HCT116 (cell line): ENCODE measurements at regions not wholly inside any gene's neighbourhood (a gene's known extent, or its start where the extent isn't known, plus 50 kb on each side); places are given as distances from the start of the nearest gene placed in this dataset.

Experiments
- ATAC-seq: fragments of 200-7000 bp; cut with Tn5 transposase; 2 replicates; pipeline ENCODE4 v1.9.1; 2020; ENCODE audit warnings: mild to moderate bottlenecking, moderate library complexity
- BruUV-seq: library from RNA; stranded (reverse); fragments of 400-500 nt; replicated peaks from 2 replicates; lab custom pipeline; 2021; lab: Mats Ljungman, UMichigan
- CTCF ChIA-PET: fragments of 300-600 bp; sonication (Branson Sonifier 250); formaldehyde crosslinking; loops from one replicate; lab custom pipeline; 2021; ENCODE audit warnings: antibody characterized with exemption; lab: Charles Lee
- POLR2A ChIA-PET: fragments of 300-600, 350-600 bp; sonication (Branson Sonifier 250); formaldehyde crosslinking; loops from one replicate; lab custom pipeline; 2021; ENCODE audit warnings: antibody characterized with exemption; lab: Charles Lee
- RAD21 ChIA-PET, 2 experiments: fragments of 300-600 bp; sonication (Branson Sonifier 250); formaldehyde crosslinking; loops; one replicate each; lab custom pipeline; 2023; ENCODE audit warnings: low total read pairs in 2 of 2; ENCODE audit not compliant: uncharacterized antibody in 2 of 2, unreplicated experiment in 2 of 2, low non-redundant PET in 1 of 2; lab: Charles Lee
- DNase-seq: peaks from one replicate; pipeline ENCODE4 v3.0.0-alpha.2; 2010; ENCODE audit warnings: low read depth, low spot score
- H2AFZ ChIP-seq: fragments of 200-600 bp; shearing (Covaris generic), sonication (generic); 2 replicates; pipeline ENCODE4 v1.6.1; 2017; ENCODE audit warnings: low read depth, mixed run types, mixed read lengths, antibody characterized with exemption, low read length; ENCODE audit not compliant: poor library complexity, severe bottlenecking
- H3K27ac ChIP-seq: 2 replicates; pipeline ENCODE4 v1.5.1; 2012; ENCODE audit warnings: low read depth, low read length
- H3K27me3 ChIP-seq: fragments of 200-600 bp; sonication (generic); 2 replicates; pipeline ENCODE4 v1.6.1; 2016; ENCODE audit warnings: mixed run types, low read length, mixed read lengths; ENCODE audit not compliant: insufficient read depth
- H3K36me3 ChIP-seq, 2 experiments: fragments of 200-500 bp in 1 of 2; fragments of 200-600 bp in 1 of 2; sonication (Bioruptor generic) in 1 of 2; sonication (generic) in 1 of 2; 2 replicates each; pipeline versions ENCODE4 v1.5.1 to v1.6.1; 2014 to 2016; ENCODE audit warnings: low read length in 2 of 2, inconsistent platforms in 1 of 2, mixed read lengths in 1 of 2, mixed run types in 1 of 2; ENCODE audit not compliant: insufficient read depth in 2 of 2, control insufficient read depth in 1 of 2
- H3K4me1 ChIP-seq, 2 experiments: fragments of 200-600 bp in 1 of 2; sonication (generic) in 1 of 2; 2 replicates each; pipeline versions ENCODE4 v1.5.1 to v1.6.1; 2012 to 2017; ENCODE audit warnings: low read length in 2 of 2, inconsistent platforms in 1 of 2, mild to moderate bottlenecking in 1 of 2, mixed read lengths in 1 of 2, mixed run types in 1 of 2, moderate library complexity in 1 of 2; ENCODE audit not compliant: insufficient read depth in 2 of 2, control insufficient read depth in 1 of 2
- H3K4me2 ChIP-seq: fragments of 200-600 bp; sonication (generic); 2 replicates; pipeline ENCODE4 v1.6.1; 2017; ENCODE audit warnings: mixed run types, low read length, mixed read lengths
- H3K4me3 ChIP-seq, 2 experiments: fragments of 200-600 bp in 1 of 2; sonication (generic) in 1 of 2; replicated peaks in 1 of 2; 2 replicates each; pipeline ENCODE4 v1.5.1; 2011 to 2016; ENCODE audit warnings: low read length in 2 of 2, control low read depth in 1 of 2, low read depth in 1 of 2, mild to moderate bottlenecking in 1 of 2, mixed read lengths in 1 of 2, mixed run types in 1 of 2
- H3K79me2 ChIP-seq: fragments of 200-600 bp; sonication (generic); 2 replicates; pipeline ENCODE4 v1.6.1; 2017; ENCODE audit warnings: mild to moderate bottlenecking, mixed run types, low read length, moderate library complexity, mixed read lengths; ENCODE audit not compliant: insufficient read depth
- H3K9ac ChIP-seq: fragments of 200-600 bp; sonication (generic); 2 replicates; pipeline ENCODE4 v1.6.1; 2016; ENCODE audit warnings: low read length, mixed read lengths
- H3K9me2 ChIP-seq: fragments of 200-600 bp; sonication (generic), shearing (Covaris generic); 2 replicates; pipeline ENCODE4 v1.6.1; 2017; ENCODE audit warnings: mixed run types, mild to moderate bottlenecking, moderate library complexity; ENCODE audit not compliant: insufficient read depth
- H3K9me3 ChIP-seq, 2 experiments: fragments of 200-500 bp in 1 of 2; fragments of 200-600 bp in 1 of 2; sonication (Bioruptor generic) in 1 of 2; sonication (generic) in 1 of 2; 2 replicates each; pipeline ENCODE4 v1.6.1; 2014 to 2017; ENCODE audit warnings: low read length in 2 of 2, mixed read lengths in 2 of 2, inconsistent platforms in 1 of 2, low read depth in 1 of 2, mild to moderate bottlenecking in 1 of 2, mixed run types in 1 of 2, moderate library complexity in 1 of 2; ENCODE audit not compliant: control insufficient read depth in 1 of 2, insufficient read depth in 1 of 2
- H4K20me1 ChIP-seq: fragments of 200-600 bp; sonication (generic), shearing (Covaris generic); 2 replicates; pipeline ENCODE4 v1.6.1; 2017; ENCODE audit warnings: mixed run types, mild to moderate bottlenecking, moderate library complexity; ENCODE audit not compliant: insufficient read depth
- ATF3 ChIP-seq: IDR thresholded peaks from 2 replicates; pipeline ENCODE4 v1.6.1; 2012
- CBX3 ChIP-seq: IDR thresholded peaks from 2 replicates; pipeline ENCODE4 v1.6.1; 2012; ENCODE audit warnings: low read depth
- ELF1 ChIP-seq: IDR thresholded peaks from 2 replicates; pipeline ENCODE4 v1.6.1; 2012; ENCODE audit warnings: low read depth, borderline replicate concordance
- EZH2 ChIP-seq: fragments of 200-600 bp; sonication (generic); IDR thresholded peaks from 2 replicates; pipeline ENCODE4 v1.6.1; 2017; ENCODE audit warnings: antibody characterized with exemption, mixed run types
- EZH2phosphoT487 ChIP-seq: fragments of 200-600 bp; IDR thresholded peaks from 2 replicates; pipeline ENCODE4 v1.6.1; 2018; ENCODE audit warnings: antibody characterized with exemption, borderline replicate concordance
- JUND ChIP-seq: IDR thresholded peaks from 2 replicates; pipeline ENCODE4 v1.6.1; 2012
- POLR2A ChIP-seq: IDR thresholded peaks from 2 replicates; pipeline ENCODE4 v1.7.0; 2011; ENCODE audit warnings: borderline replicate concordance; ENCODE audit not compliant: insufficient read depth, insufficient read length; ENCODE audit errors: extremely low read depth
- POLR2AphosphoS5 ChIP-seq: IDR thresholded peaks from 2 replicates; pipeline ENCODE4 v1.6.1; 2011; ENCODE audit warnings: mild to moderate bottlenecking, low read depth, low read length, moderate library complexity
- RAD21 ChIP-seq: IDR thresholded peaks from 2 replicates; pipeline ENCODE4 v1.6.1; 2012; ENCODE audit warnings: low read depth, mild to moderate bottlenecking
- SIN3A ChIP-seq: IDR thresholded peaks from 2 replicates; pipeline ENCODE4 v1.6.1; 2012; ENCODE audit warnings: low read depth
- SP1 ChIP-seq: IDR thresholded peaks from 2 replicates; pipeline ENCODE4 v1.6.1; 2012; ENCODE audit warnings: low read depth
- SRF ChIP-seq: IDR thresholded peaks from 2 replicates; pipeline ENCODE4 v1.6.1; 2012; ENCODE audit warnings: low read depth
- YY1 ChIP-seq: IDR thresholded peaks from 2 replicates; pipeline ENCODE4 v1.6.1; 2011; ENCODE audit warnings: low read length, low read depth, moderate library complexity, mild to moderate bottlenecking; ENCODE audit not compliant: insufficient replicate concordance; ENCODE audit errors: extremely low read depth
- ZFX ChIP-seq: fragments of 450-650 bp; IDR thresholded peaks from 2 replicates; pipeline ENCODE4 v1.6.1; 2017
- ZNF274 ChIP-seq: fragments of 200-500 bp; sonication (Bioruptor generic); IDR thresholded peaks from 2 replicates; pipeline ENCODE4 v1.6.1; 2014; ENCODE audit warnings: mild to moderate bottlenecking, low read depth, low read length, inconsistent platforms
- intact Hi-C: fragments of 100-400 bp; cut with micrococcal nuclease; formaldehyde crosslinking; loops from 2 replicates; pipeline ENCODE4 v1.10.0; 2022
- TF ChIP-seq, protein P1 (sequence below): IDR thresholded peaks from 2 replicates; pipeline ENCODE4 v1.6.1; 2012; ENCODE audit warnings: low read depth
- TF ChIP-seq, protein P2 (sequence below), 3 experiments: fragments of 200-600 bp in 1 of 3; sonication (generic) in 1 of 3; IDR thresholded peaks in 2 of 3; conservative IDR thresholded peaks in 1 of 3; 2 replicates each; pipeline ENCODE4 v1.5.1; 2012 to 2017; ENCODE audit warnings: low read depth in 2 of 3, low read length in 2 of 3, antibody characterized with exemption in 1 of 3, borderline replicate concordance in 1 of 3, control low read depth in 1 of 3, mild to moderate bottlenecking in 1 of 3, mixed read lengths in 1 of 3, mixed run types in 1 of 3, moderate library complexity in 1 of 3; ENCODE audit not compliant: insufficient read depth in 1 of 3
- TF ChIP-seq, protein P3 (sequence below): IDR thresholded peaks from 2 replicates; pipeline ENCODE4 v1.6.1; 2012

GRCh38 chr3:107172411-107172810 lies 204.8 kb upstream of the CCDC54 start:
- Histone ChIP-seq H3K9ac (no peak overlapping the region), H3K27ac (no peak overlapping the region), H3K4me3 (no peak overlapping the region), H3K27me3 (no peaks in the 10 kb centered on the region)
- no peak for DNase-seq
- TF ChIP-seq EZH2 = no peak
- no peak for TF ChIP-seq EZH2phosphoT487
- TF ChIP-seq JUND = no peak
- TF ChIP-seq, all 23 proteins: peak for 0
- ChIA-PET POLR2A (no interaction called here), RAD21 (no interaction called here), CTCF (no interaction called here)
- Histone ChIP-seq H3K9me3 (peaks cover 0 to 4% of the 10 kb centered on the region in 2 experiments; a peak in 1 of 4 replicates), H3K4me1 (no peaks in the 10 kb centered on the region), H3K36me3 (no peaks in the 10 kb centered on the region), H2AFZ (no peak overlapping the region), H3K79me2 (no peaks in the 10 kb centered on the region), H3K9me2 (no peaks in the 10 kb centered on the region), H3K4me2 (no peak overlapping the region), H4K20me1 (no peaks in the 10 kb centered on the region)
- ATAC-seq = no peak
- BruUV-seq = no TSS peak
- intact Hi-C loops = no loop called here

GRCh38 chr3:107184375-107184774 lies 192.9 kb upstream of the CCDC54 start:
- intact Hi-C loops = no loop called here
- Histone ChIP-seq H3K27me3 (no peaks in the 10 kb centered on the region), H3K36me3 (no peaks in the 10 kb centered on the region), H3K27ac (no peak overlapping the region), H3K4me1 (no peaks in the 10 kb centered on the region), H4K20me1 (no peaks in the 10 kb centered on the region), H3K9me3 (no peaks in the 10 kb centered on the region), H3K4me2 (no peak overlapping the region), H3K79me2 (no peaks in the 10 kb centered on the region), H3K4me3 (no peak overlapping the region), H3K9ac (no peak overlapping the region), H3K9me2 (no peaks in the 10 kb centered on the region), H2AFZ (no peak overlapping the region)
- DNase-seq = no peak
- no peak for ATAC-seq
- no TSS peak for BruUV-seq
- CTCF ChIA-PET = no interaction called here
- POLR2A ChIA-PET = no interaction called here
- RAD21 ChIA-PET = no interaction called here
- TF ChIP-seq SIN3A (no peak), CBX3 (no peak), ZFX (no peak), ATF3 (no peak), POLR2AphosphoS5 (no peak), YY1 (no peak), ELF1 (no peak), RAD21 (no peak), SP1 (no peak), JUND (no peak), ZNF274 (no peak), POLR2A (no peak), SRF (no peak)
- TF ChIP-seq, protein P1, sequence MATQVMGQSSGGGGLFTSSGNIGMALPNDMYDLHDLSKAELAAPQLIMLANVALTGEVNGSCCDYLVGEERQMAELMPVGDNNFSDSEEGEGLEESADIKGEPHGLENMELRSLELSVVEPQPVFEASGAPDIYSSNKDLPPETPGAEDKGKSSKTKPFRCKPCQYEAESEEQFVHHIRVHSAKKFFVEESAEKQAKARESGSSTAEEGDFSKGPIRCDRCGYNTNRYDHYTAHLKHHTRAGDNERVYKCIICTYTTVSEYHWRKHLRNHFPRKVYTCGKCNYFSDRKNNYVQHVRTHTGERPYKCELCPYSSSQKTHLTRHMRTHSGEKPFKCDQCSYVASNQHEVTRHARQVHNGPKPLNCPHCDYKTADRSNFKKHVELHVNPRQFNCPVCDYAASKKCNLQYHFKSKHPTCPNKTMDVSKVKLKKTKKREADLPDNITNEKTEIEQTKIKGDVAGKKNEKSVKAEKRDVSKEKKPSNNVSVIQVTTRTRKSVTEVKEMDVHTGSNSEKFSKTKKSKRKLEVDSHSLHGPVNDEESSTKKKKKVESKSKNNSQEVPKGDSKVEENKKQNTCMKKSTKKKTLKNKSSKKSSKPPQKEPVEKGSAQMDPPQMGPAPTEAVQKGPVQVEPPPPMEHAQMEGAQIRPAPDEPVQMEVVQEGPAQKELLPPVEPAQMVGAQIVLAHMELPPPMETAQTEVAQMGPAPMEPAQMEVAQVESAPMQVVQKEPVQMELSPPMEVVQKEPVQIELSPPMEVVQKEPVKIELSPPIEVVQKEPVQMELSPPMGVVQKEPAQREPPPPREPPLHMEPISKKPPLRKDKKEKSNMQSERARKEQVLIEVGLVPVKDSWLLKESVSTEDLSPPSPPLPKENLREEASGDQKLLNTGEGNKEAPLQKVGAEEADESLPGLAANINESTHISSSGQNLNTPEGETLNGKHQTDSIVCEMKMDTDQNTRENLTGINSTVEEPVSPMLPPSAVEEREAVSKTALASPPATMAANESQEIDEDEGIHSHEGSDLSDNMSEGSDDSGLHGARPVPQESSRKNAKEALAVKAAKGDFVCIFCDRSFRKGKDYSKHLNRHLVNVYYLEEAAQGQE = no peak
- TF ChIP-seq, protein P2, sequence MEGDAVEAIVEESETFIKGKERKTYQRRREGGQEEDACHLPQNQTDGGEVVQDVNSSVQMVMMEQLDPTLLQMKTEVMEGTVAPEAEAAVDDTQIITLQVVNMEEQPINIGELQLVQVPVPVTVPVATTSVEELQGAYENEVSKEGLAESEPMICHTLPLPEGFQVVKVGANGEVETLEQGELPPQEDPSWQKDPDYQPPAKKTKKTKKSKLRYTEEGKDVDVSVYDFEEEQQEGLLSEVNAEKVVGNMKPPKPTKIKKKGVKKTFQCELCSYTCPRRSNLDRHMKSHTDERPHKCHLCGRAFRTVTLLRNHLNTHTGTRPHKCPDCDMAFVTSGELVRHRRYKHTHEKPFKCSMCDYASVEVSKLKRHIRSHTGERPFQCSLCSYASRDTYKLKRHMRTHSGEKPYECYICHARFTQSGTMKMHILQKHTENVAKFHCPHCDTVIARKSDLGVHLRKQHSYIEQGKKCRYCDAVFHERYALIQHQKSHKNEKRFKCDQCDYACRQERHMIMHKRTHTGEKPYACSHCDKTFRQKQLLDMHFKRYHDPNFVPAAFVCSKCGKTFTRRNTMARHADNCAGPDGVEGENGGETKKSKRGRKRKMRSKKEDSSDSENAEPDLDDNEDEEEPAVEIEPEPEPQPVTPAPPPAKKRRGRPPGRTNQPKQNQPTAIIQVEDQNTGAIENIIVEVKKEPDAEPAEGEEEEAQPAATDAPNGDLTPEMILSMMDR (IDR thresholded peaks at IDR 0.05 in 2 of 3, conservative IDR thresholded peaks at IDR 0.05 in 1 of 3; ENCODE audit: borderline replicate concordance in 1 of 3, insufficient read depth in 1 of 3, low read depth in 2 of 3, low read length in 2 of 3) = no peak
- TF ChIP-seq, protein P3, sequence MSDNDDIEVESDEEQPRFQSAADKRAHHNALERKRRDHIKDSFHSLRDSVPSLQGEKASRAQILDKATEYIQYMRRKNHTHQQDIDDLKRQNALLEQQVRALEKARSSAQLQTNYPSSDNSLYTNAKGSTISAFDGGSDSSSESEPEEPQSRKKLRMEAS = no peak
